ENCODE measurements at regions not wholly inside any gene's neighbourhood (a gene's known extent, or its start where the extent isn't known, plus 50 kb on each side); places are given as distances from the start of the nearest gene placed in this dataset.

GRCh38 chr2:121974897-121975661 lies 219.6 kb downstream of the TSN start (continued):
- TF ChIP-seq CTCF (IDR thresholded peaks at IDR 0.05 in 2 of 3, conservative IDR thresholded peaks at IDR 0.05 in 1 of 3; ENCODE audit: insufficient read depth in 2 of 3, low read depth in 1 of 3, low read length in 3 of 3): peak; percentile 69 to 94 (median 87)
- TF ChIP-seq E2F3 (CRISPR knock-in tag; IDR thresholded peaks at IDR 0.05): no peak
- peak; percentile 85 for TF ChIP-seq RAD21 (CRISPR knock-in tag; conservative IDR thresholded peaks at IDR 0.05 in 1 of 2, IDR thresholded peaks at IDR 0.05 in 1 of 2)
- TF ChIP-seq MYC (IDR thresholded peaks at IDR 0.05; ENCODE audit: low read depth, low read length): no peak
- no peak for TF ChIP-seq MYC (CRISPR knock-in tag; IDR thresholded peaks at IDR 0.05; ENCODE audit: borderline replicate concordance, low read depth)

GRCh38 chr2:121976926-121977325 lies 221.5 kb downstream of the TSN start:
- no peaks in the 10 kb centered on the region for H3K9me3 ChIP-seq (replicated peaks; ENCODE audit: control insufficient read depth, insufficient read depth, low read depth, low read length)
- BruUV-seq (replicated peaks): no TSS peak
- no peaks in the 10 kb centered on the region for H3K9me1 ChIP-seq (ENCODE audit: control insufficient read depth, insufficient read depth, low read length)
- H3K36me3 ChIP-seq (ENCODE audit: control insufficient read depth, insufficient read depth, low read length): no peaks in the 10 kb centered on the region
- H3K4me3 ChIP-seq: no peak overlapping the region
- no peak overlapping the region for H3K4me2 ChIP-seq (ENCODE audit: insufficient read depth, low read length)
- WGBS (ENCODE audit: insufficient coverage, low coverage, missing lambda C conversion rate): 2% methylated on average over 3 of the region's 3 CpGs
- FAIRE-seq (no peak), ATAC-seq (no peak), DNase-seq (ENCODE audit: extremely low read depth in 1 of 4, low spot score in 3 of 4) (no peak)
- intact Hi-C loops (cut with micrococcal nuclease): loop anchor here (5.0 kb wide), 1 partner anchor 160 kb away; no protein-coding TSS in a partner anchor
- ChIA-PET CTCF (ENCODE audit: low intra/inter-chr PET ratio) (interaction anchor here (2.3 kb wide), 1 partner anchor 474 kb away, joined by 7 read pairs; no protein-coding TSS in a partner anchor), POLR2A (no interaction called here)
- H3K4me1 ChIP-seq (replicated peaks in 1 of 2; ENCODE audit: control insufficient read depth in 2 of 2, insufficient read depth in 2 of 2, low read length in 2 of 2): no peaks in the 10 kb centered on the region
- H3K27me3 ChIP-seq (ENCODE audit: control insufficient read depth in 2 of 2, insufficient read depth in 2 of 2, low read length in 2 of 2): no peaks in the 10 kb centered on the region; a peak in 1 of 5 replicates
- no peaks in the 10 kb centered on the region for H4K20me1 ChIP-seq (replicated peaks; ENCODE audit: control insufficient read depth, insufficient read depth, low read length)
- TF ChIP-seq BRF1 (IDR thresholded peaks at IDR 0.05; ENCODE audit: borderline replicate concordance, extremely low read depth, insufficient read length): no peak
- in situ Hi-C loops (cut with MboI): loop anchor here (25.0 kb wide), 1 partner anchor 485 kb away; no protein-coding TSS in a partner anchor
- H3K9ac ChIP-seq (ENCODE audit: insufficient read depth in 1 of 2, low read depth in 2 of 2, low read length in 2 of 2): no peak overlapping the region
- no peak overlapping the region for H3K27ac ChIP-seq (ENCODE audit: extremely low read depth, low read depth, low read length)
- H2AFZ ChIP-seq (ENCODE audit: low read depth, low read length): no peak overlapping the region
- H3K79me2 ChIP-seq (ENCODE audit: control insufficient read depth, insufficient read depth, low read length): no peaks in the 10 kb centered on the region
